ENCODE measurements at regions not wholly inside any gene's neighbourhood (a gene's known extent, or its start where the extent isn't known, plus 50 kb on each side); places are given as distances from the start of the nearest gene placed in this dataset.

- DNase-seq (ENCODE audit: extremely low read depth in 1 of 11, low read depth in 9 of 11, low spot score in 4 of 11) = peak in 3 of 11 donors; percentile 26 to 45 (median 27)
Measured at GRCh38 chr11:11178671-11179638, 174.1 kb downstream of the CSNK2A3 start.

GRCh38 chr11:11177156-11177808 lies 175.8 kb downstream of the CSNK2A3 start:
- no peak for DNase-seq (ENCODE audit: extremely low read depth in 1 of 11, low read depth in 9 of 11, low spot score in 4 of 11)

GRCh38 chr11:11173316-11174025 lies 179.6 kb downstream of the CSNK2A3 start:
- DNase-seq (ENCODE audit: extremely low read depth in 1 of 11, low read depth in 9 of 11, low spot score in 4 of 11) = no peak

GRCh38 chr11:11171854-11172253 lies 181.2 kb downstream of the CSNK2A3 start:
- no peak for DNase-seq (ENCODE audit: extremely low read depth in 1 of 11, low read depth in 9 of 11, low spot score in 4 of 11)

GRCh38 chr11:11171285-11171684 lies 181.8 kb downstream of the CSNK2A3 start:
- no peak for DNase-seq (ENCODE audit: extremely low read depth in 1 of 11, low read depth in 9 of 11, low spot score in 4 of 11)

GRCh38 chr11:11170352-11171084 lies 182.5 kb downstream of the CSNK2A3 start:
- DNase-seq (ENCODE audit: extremely low read depth in 1 of 11, low read depth in 9 of 11, low spot score in 4 of 11) = no peak

GRCh38 chr11:11169715-11170351 lies 183.2 kb downstream of the CSNK2A3 start:
- no peak for DNase-seq (ENCODE audit: extremely low read depth in 1 of 11, low read depth in 9 of 11, low spot score in 4 of 11)

GRCh38 chr11:11167806-11168205 lies 185.2 kb downstream of the CSNK2A3 start:
- no peak for DNase-seq (ENCODE audit: extremely low read depth in 1 of 11, low read depth in 9 of 11, low spot score in 4 of 11)

GRCh38 chr11:11164334-11164690 lies 188.7 kb downstream of the CSNK2A3 start:
- no peak for DNase-seq (ENCODE audit: extremely low read depth in 1 of 11, low read depth in 9 of 11, low spot score in 4 of 11)

GRCh38 chr11:11163669-11164333 lies 189.2 kb downstream of the CSNK2A3 start:
- DNase-seq (ENCODE audit: extremely low read depth in 1 of 11, low read depth in 9 of 11, low spot score in 4 of 11) = no peak

GRCh38 chr11:11163236-11163635 lies 189.8 kb downstream of the CSNK2A3 start:
- no peak for DNase-seq (ENCODE audit: extremely low read depth in 1 of 11, low read depth in 9 of 11, low spot score in 4 of 11)

GRCh38 chr11:11157185-11157584 lies 195.9 kb downstream of the CSNK2A3 start:
- no peak for DNase-seq (ENCODE audit: extremely low read depth in 1 of 11, low read depth in 9 of 11, low spot score in 4 of 11)

- DNase-seq (ENCODE audit: extremely low read depth in 1 of 11, low read depth in 9 of 11, low spot score in 4 of 11) = no peak
Measured at GRCh38 chr11:11155962-11156815, 196.9 kb downstream of the CSNK2A3 start.

GRCh38 chr11:11152877-11153276 lies 200.2 kb downstream of the CSNK2A3 start:
- no peak for DNase-seq (ENCODE audit: extremely low read depth in 1 of 11, low read depth in 9 of 11, low spot score in 4 of 11)

GRCh38 chr11:11149671-11150459 lies 203.2 kb downstream of the CSNK2A3 start:
- no peak for DNase-seq (ENCODE audit: extremely low read depth in 1 of 11, low read depth in 9 of 11, low spot score in 4 of 11)

GRCh38 chr11:11148596-11148995 lies 204.5 kb downstream of the CSNK2A3 start:
- no peak for DNase-seq (ENCODE audit: extremely low read depth in 1 of 11, low read depth in 9 of 11, low spot score in 4 of 11)
